ENCODE measurements at regions not wholly inside any gene's neighbourhood (a gene's known extent, or its start where the extent isn't known, plus 50 kb on each side); places are given as distances from the start of the nearest gene placed in this dataset.
A peak's percentile ranks its signal among the peaks of the same experiment; 100 is the strongest.
"Not testable (repeated sequence)": the region's sequence is repeated elsewhere in the genome, so short reads cannot be mapped to it uniquely, and the experiment has no call there.

- ATAC-seq, result no peak
- TF ChIP-seq PPARA (CRISPR knock-in tag; IDR thresholded peaks at IDR 0.05; ENCODE audit: borderline replicate concordance), result no peak
- TF ChIP-seq, protein P1, sequence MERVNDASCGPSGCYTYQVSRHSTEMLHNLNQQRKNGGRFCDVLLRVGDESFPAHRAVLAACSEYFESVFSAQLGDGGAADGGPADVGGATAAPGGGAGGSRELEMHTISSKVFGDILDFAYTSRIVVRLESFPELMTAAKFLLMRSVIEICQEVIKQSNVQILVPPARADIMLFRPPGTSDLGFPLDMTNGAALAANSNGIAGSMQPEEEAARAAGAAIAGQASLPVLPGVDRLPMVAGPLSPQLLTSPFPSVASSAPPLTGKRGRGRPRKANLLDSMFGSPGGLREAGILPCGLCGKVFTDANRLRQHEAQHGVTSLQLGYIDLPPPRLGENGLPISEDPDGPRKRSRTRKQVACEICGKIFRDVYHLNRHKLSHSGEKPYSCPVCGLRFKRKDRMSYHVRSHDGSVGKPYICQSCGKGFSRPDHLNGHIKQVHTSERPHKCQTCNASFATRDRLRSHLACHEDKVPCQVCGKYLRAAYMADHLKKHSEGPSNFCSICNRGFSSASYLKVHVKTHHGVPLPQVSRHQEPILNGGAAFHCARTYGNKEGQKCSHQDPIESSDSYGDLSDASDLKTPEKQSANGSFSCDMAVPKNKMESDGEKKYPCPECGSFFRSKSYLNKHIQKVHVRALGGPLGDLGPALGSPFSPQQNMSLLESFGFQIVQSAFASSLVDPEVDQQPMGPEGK (CRISPR knock-in tag; IDR thresholded peaks at IDR 0.05; ENCODE audit: borderline replicate concordance), result no peak
- no peak for TF ChIP-seq ESRRG (CRISPR knock-in tag; IDR thresholded peaks at IDR 0.05)
- TF ChIP-seq ZC3H10 (CRISPR knock-in tag; IDR thresholded peaks at IDR 0.05), result no peak
- TF ChIP-seq ISL1 (CRISPR knock-in tag; IDR thresholded peaks at IDR 0.05), result no peak
- no peak for TF ChIP-seq GLIS3 (CRISPR knock-in tag; IDR thresholded peaks at IDR 0.05)
- TF ChIP-seq SNAI2 (CRISPR knock-in tag; IDR thresholded peaks at IDR 0.05), result no peak
- TF ChIP-seq, protein P2, sequence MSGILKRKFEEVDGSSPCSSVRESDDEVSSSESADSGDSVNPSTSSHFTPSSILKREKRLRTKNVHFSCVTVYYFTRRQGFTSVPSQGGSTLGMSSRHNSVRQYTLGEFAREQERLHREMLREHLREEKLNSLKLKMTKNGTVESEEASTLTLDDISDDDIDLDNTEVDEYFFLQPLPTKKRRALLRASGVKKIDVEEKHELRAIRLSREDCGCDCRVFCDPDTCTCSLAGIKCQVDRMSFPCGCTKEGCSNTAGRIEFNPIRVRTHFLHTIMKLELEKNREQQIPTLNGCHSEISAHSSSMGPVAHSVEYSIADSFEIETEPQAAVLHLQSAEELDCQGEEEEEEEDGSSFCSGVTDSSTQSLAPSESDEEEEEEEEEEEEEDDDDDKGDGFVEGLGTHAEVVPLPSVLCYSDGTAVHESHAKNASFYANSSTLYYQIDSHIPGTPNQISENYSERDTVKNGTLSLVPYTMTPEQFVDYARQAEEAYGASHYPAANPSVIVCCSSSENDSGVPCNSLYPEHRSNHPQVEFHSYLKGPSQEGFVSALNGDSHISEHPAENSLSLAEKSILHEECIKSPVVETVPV (CRISPR knock-in tag; IDR thresholded peaks at IDR 0.05), result no peak
- TF ChIP-seq TSHZ2 (CRISPR knock-in tag; IDR thresholded peaks at IDR 0.05), result no peak
- no peak for TF ChIP-seq POU6F1 (CRISPR knock-in tag; IDR thresholded peaks at IDR 0.05; ENCODE audit: borderline replicate concordance, low read depth)
- no peak for TF ChIP-seq ZFP3 (CRISPR knock-in tag; IDR thresholded peaks at IDR 0.05)
- TF ChIP-seq ZNF8 (CRISPR knock-in tag; IDR thresholded peaks at IDR 0.05), result no peak
- TF ChIP-seq ARNTL (CRISPR knock-in tag; IDR thresholded peaks at IDR 0.05; ENCODE audit: borderline replicate concordance, low read depth), result no peak
- no peak for TF ChIP-seq CSDC2 (CRISPR knock-in tag; IDR thresholded peaks at IDR 0.05)
- TF ChIP-seq ZFP30 (CRISPR knock-in tag; IDR thresholded peaks at IDR 0.05), result no peak
- TF ChIP-seq TOX (CRISPR knock-in tag; IDR thresholded peaks at IDR 0.05; ENCODE audit: borderline replicate concordance), result no peak
Measured at GRCh38 chr17:6930749-6931148, 65.1 kb upstream of the ALOX12 start.

- ATAC-seq, result not testable (repeated sequence)
Measured at GRCh38 chr17:6934544-6934943, 61.3 kb upstream of the ALOX12 start.

GRCh38 chr17:6936370-6937028 lies 59.4 kb upstream of the ALOX12 start:
- TF ChIP-seq SNAI2 (CRISPR knock-in tag; IDR thresholded peaks at IDR 0.05), result no peak
- TF ChIP-seq ISL1 (CRISPR knock-in tag; IDR thresholded peaks at IDR 0.05), result no peak
- no peak for TF ChIP-seq ZNF8 (CRISPR knock-in tag; IDR thresholded peaks at IDR 0.05)
- no peak for TF ChIP-seq OSR1 (CRISPR knock-in tag; IDR thresholded peaks at IDR 0.05)
- TF ChIP-seq, protein P3, sequence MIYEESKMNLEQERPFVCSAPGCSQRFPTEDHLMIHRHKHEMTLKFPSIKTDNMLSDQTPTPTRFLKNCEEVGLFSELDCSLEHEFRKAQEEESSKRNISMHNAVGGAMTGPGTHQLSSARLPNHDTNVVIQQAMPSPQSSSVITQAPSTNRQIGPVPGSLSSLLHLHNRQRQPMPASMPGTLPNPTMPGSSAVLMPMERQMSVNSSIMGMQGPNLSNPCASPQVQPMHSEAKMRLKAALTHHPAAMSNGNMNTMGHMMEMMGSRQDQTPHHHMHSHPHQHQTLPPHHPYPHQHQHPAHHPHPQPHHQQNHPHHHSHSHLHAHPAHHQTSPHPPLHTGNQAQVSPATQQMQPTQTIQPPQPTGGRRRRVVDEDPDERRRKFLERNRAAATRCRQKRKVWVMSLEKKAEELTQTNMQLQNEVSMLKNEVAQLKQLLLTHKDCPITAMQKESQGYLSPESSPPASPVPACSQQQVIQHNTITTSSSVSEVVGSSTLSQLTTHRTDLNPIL (CRISPR knock-in tag; IDR thresholded peaks at IDR 0.05; ENCODE audit: low read depth), result no peak
- TF ChIP-seq TSHZ2 (CRISPR knock-in tag; IDR thresholded peaks at IDR 0.05), result no peak
- no peak for TF ChIP-seq BACH2 (CRISPR knock-in tag; IDR thresholded peaks at IDR 0.05; ENCODE audit: borderline replicate concordance)
- TF ChIP-seq, protein P2 (CRISPR knock-in tag; IDR thresholded peaks at IDR 0.05), result no peak
- TF ChIP-seq ZFP30 (CRISPR knock-in tag; IDR thresholded peaks at IDR 0.05), result no peak
- no peak for TF ChIP-seq RARB (CRISPR knock-in tag; IDR thresholded peaks at IDR 0.05)
- no peak for TF ChIP-seq GLIS3 (CRISPR knock-in tag; IDR thresholded peaks at IDR 0.05)
- TF ChIP-seq POU6F1 (CRISPR knock-in tag; IDR thresholded peaks at IDR 0.05; ENCODE audit: borderline replicate concordance, low read depth), result no peak
- no peak; the same call in 1 of the 2 replicates for TF ChIP-seq ZFP3 (CRISPR knock-in tag; IDR thresholded peaks at IDR 0.05)
- no peak for TF ChIP-seq ESRRG (CRISPR knock-in tag; IDR thresholded peaks at IDR 0.05)
- peak; percentile 76 for ATAC-seq

All from SK-N-SH treated with all-trans-retinoic acid at 6 μM for 48 hours (cell line).